GM12872 (cell line): ENCODE measurements at regions not wholly inside any gene's neighbourhood (a gene's known extent, or its start where the extent isn't known, plus 50 kb on each side); places are given as distances from the start of the nearest gene placed in this dataset.

Experiments used
- CTCF ChIP-seq: IDR thresholded peaks from 3 replicates; pipeline ENCODE4 v1.5.1; 2011; ENCODE audit warnings: low read depth, mild to moderate bottlenecking, low read length, moderate library complexity; ENCODE audit not compliant: insufficient read depth

DNA sequence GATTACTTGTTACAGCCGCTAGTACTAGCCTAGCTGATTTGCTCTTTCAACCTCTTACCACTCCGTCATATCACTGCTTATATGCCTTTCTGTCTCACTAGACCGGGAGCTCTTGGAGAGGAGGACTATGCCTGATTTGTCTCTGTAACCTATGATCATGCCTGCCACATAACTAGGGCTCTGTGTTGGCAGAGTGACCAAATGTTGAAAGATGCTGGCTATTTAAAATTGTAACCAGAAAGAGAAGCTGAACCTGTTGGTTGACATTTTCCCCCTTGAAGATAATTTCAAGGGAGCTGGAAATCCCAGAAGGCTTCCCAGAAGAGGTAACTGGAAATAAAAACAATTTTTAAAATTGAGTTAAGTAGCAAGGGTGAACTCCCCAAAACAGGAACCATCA, 124.1 kb upstream of the MYCN start:
- no peak for TF ChIP-seq CTCF

- TF ChIP-seq CTCF: no peak
Observed at GRCh38 chr2:15816674-15817406, 123.5 kb upstream of the MYCN start.

- TF ChIP-seq CTCF: no peak
Observed at GRCh38 chr2:15817748-15818147, 122.6 kb upstream of the MYCN start.

- no peak for TF ChIP-seq CTCF
Observed at GRCh38 chr2:15818318-15818753, 122.0 kb upstream of the MYCN start.

GRCh38 chr2:15818881-15819280, 121.5 kb upstream of the MYCN start:
- TF ChIP-seq CTCF: no peak

DNA sequence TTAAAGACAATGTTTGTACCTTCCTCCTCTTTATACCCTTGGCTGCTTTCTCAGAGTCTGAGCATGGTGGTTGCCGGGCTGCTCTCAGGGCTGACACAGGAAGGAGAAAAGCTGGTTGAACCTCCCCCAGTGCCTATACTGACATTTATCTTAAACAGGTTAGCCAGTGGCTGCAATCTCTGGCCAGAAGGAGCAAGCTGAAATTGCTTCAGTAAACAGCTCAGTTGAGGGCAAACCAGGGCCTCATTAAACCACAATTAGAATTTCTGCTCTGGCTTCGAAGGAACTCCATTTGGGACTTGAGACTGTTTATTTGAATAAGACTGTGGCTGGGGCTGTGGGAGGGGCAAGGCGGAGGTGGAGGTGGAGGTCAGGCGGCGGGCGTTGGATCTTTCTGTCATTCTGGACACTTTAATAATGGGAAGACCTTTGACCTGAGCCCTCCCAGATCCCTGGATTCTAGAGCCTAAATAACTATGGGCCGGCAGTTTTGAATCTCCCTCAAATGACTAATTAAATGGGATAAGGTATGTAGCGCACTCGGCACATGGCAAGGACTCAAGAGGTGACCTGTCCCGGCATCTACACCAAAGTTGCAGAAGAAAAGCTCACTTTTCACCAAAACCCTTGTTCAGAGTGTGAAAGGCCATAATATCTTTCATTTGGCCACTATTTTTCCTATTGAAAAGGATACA, 120.6 kb upstream of the MYCN start:
- TF ChIP-seq CTCF: no peak

GRCh38 chr2:15820257-15820566, 120.1 kb upstream of the MYCN start:
- TF ChIP-seq CTCF: no peak
